Umbilical cord (tissue), 1 donor: ENCODE measurements at regions not wholly inside any gene's neighbourhood (a gene's known extent, or its start where the extent isn't known, plus 50 kb on each side); places are given as distances from the start of the nearest gene placed in this dataset.
A peak's percentile ranks its signal among the peaks of the same experiment; 100 is the strongest.
"Not testable (repeated sequence)": the region's sequence is repeated elsewhere in the genome, so short reads cannot be mapped to it uniquely, and the experiment has no call there.

ENCODE experiments used
- DNase-seq: peaks from one replicate; pipeline ENCODE4 v3.0.0-alpha.2; 2015; ENCODE audit warnings: low spot score

DNA sequence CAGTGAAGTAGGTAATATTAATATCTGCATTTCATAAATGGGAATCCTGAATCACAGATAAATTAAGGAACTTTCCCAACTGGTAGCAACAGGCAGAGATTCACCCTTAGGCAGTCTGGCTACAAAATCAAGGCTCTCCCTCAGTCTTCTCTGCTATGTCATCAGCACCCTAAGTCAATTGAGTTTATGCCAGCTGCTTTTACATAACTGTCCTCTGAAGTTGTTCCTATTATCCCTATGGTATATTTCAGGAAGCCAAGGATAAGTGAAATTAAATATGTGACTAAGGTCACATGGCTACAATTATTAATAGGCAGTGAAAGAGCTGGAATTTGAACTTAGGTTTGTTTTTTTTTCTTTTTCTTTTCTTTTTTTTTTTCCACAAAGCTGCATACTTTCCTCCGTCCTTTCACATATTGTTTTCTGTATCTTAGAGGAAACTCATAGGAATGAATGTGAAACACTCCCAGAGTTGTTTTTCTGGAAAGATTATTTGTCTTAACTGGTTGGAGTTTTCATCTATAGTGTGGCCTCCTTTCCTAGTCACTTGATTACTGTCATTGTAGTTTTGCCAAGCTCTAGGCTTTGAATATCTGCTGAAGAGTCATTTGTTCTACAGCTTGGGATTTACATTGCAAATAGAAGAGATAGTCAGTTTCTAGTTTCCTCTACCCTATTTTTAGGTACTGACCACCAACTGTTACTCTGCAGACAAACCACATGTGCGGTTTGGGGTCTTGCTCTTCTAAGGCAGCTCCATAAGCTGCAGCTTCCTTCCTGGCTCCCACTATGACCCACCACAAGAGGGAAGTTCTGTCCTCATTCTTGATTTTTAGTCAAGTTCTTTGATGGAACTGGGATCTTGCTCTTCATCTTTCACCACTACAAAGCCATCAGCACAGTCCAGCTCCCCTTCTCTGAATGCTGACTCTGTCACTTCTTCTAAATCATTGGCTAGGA lies 338.0 kb upstream of the KIAA1217 start:
- DNase-seq, result no peak

DNA sequence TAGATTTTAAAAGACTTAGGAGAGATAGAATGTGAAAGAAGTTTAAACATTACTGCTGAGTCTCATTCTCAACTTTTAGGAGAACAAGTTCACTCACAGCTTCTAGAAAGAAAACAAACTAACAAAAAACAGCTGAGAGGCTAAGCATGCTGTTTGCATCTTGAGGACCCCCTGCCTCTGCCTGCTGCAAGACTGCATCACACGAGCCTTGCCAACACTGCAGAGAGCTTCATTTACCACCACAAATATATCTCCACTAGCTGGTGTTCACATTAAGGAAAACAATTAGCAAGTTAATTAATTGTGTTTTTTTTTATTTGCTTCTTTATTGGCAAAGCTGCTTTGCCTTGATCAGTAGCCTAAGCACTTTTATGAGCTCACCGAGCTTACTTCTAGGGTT lies 336.6 kb upstream of the KIAA1217 start:
- DNase-seq, result no peak

DNA sequence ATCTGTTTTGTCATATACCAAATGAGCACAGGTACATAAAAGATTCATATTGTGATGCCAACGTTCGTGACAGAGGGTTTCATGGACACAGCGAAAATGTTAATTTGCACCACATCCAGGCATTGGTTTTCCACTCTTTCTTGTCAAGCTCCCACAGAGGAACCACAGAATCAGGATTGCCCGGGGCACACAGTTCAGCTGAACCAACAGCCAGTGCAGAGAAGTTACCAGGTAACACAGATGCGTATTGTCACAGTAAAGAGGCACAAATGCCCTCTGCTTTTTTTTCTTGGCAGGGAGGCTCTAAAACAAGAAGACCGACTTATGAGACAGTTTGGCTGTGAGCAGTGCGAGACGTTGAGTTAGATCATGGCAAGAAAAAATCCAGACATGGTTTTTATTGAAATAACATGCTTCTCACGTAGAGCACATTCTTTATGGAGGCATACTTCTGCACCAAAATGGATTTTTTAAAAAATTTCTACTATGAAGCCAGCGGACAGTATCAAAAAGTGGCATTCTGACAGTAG lies 331.1 kb upstream of the KIAA1217 start:
- DNase-seq, result no peak

DNA sequence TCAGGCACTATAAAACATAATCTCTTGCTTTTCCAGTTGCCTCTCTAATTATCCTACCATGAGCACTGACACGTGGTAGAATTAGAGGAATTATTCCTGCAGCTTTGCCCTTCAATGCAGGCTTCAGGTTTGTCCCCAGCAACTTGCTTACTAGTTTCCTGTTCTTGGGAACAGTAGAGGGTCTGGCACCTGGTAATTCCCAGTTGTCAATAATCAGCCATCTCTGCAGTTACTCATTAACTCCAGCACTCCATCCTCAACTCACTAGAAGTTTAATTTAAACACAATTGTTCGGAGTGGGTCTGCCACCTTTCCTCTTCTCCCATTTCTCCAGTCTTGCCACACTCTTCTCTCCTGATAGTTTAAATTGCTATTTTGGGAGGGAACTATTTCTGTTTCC lies 324.3 kb upstream of the KIAA1217 start:
- DNase-seq, result no peak

DNA sequence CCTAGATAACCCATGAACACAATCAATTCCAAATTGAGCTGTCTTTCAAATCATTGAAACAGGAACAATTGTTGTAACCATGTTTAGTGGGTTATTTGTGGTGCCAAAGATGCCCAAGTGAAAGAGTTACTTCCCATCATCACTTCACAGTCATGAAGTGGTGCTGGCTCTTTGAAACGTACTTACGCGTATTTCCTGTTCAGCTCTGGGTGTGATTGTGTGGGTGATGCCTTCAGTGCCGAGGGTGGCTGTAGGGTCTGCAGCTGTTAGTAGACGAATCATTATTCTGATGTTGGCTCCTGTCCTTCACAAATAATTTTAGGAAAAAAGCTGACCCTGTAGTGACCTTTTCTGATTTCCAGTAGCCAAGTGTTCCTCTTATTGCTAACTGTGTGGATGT lies 323.1 kb upstream of the KIAA1217 start:
- DNase-seq, result no peak

DNA sequence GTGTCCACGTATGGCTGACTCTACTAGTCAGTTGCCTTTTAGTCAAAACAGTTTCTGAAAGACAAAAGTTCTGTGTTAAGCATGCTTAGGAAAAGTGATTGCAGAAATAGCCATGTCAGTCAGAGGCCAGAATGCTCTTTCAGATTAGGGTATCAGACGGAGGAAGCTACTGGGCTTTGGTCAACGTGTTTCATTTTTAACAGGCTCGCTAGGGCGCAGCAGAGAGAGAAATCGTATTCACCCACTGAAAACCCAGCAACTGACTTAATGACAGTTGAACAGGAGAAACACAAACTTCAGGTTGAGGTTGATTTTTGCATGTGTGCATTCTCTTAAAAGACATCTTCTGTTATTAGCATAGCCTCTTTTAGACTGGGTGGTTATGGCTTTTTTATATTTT lies 322.6 kb upstream of the KIAA1217 start:
- peak; percentile 11 for DNase-seq

DNA sequence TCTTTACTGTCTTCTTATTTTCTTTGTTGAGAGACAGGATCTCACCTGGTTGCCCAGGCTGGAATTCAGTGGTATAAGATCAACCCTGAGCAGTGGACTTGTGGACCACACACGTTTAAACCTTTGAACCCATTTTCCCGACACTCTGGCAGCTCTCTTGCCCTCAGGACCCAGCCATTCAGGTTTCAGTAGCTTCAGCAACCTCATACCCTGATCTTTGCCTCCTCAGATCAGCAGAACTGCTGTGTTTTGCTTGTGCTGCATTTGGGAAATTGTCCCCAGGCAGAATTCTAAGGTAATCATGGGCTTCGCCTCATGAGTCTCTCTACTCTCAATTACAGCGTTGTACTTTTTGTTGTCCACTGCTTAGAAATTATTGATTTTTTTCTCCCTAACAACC lies 317.6 kb upstream of the KIAA1217 start:
- no peak for DNase-seq

DNA sequence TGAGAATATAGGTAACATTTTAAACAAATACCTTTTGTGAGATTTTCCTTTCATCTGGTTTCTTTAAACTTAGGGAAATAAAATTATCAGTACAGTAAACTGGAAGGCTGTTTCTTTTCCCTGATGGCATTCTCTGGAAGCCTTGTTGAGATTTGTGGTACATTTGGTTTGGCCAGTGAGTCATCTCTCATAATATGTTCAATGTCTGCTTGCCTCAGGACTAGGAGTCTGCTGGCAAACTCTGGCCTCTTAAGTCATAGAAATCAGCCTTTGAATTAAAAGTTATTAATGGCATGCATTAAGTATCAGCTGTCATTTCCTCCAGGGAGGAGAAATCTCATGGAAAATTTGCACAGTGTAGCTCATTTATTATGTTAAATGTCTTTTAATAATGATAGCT lies 316.6 kb upstream of the KIAA1217 start:
- DNase-seq, result no peak

DNA sequence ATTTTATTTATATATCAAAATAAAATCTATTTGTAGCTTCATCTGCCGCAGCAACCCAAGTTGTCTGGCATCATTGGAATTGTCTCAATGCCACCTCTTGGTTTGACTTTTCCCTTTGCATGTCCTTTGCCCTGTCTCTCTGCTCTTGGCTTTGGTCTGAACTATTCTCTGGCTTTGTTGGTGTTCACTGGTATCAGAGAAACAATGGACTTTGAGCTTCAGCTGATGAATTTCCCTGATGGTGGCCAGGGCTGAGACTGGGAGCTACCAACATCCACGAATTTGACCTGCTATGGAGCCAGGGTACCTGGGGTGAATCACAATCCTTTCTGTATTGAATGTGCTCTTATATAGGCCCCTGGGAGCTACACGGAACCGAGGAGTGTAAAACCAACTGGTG lies 311.7 kb upstream of the KIAA1217 start:
- DNase-seq, result no peak

DNA sequence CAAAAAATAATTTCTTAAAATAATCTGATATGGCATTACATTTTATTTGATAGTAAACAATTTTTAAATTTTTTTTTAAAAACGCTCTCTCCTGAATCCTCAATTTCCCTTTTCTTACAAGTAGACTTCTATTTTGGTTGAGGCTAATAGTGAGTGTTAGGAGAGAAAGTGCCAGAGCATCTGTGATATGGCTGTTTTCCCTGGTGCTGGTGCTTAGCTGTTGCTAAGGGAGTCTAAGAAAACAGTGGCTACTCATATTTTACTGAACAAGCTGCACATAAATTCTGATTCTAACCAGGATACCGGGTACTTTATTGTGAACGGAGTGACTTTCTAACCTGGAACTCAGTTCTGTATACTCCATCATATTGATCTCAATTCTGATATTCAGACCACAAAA lies 311.1 kb upstream of the KIAA1217 start:
- DNase-seq, result no peak

DNA sequence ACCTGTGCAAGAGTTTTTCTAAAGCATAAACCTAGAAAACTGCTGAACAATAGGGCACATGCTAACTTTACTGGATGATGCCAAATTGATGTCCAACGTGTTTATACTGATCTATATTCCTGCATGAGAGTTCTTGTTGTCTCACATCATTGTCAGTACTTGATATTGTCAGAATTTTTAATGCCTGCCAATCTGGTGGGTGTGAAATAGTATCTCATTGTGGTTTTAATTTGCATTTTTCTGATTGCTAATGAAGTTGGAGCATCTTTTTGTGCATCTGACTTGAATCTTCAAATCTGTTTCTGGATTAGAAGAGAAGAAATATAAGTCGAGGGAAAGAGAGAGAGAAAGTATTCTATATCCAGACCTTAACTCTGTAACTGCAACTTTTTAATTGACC lies 309.8 kb upstream of the KIAA1217 start:
- DNase-seq, result no peak

DNA sequence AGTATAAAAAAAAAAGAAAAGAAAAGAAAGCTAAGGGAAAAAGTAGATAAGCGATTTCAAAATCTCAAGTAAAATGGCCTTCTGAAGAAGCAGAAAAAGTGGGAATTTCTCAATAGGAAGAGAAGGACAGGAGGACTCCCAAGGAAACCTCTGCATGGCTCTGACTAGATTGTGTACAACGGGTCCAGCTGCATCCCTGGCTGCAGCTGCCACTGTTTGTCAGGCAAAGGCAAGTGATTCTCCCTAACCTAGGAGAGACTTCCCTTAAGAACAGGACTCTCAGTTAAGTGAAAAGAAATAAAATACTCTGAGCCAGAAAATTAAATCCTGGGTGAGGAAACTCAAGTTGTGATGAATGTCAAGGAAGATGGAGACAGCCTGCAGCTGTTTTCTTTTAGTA lies 298.6 kb upstream of the KIAA1217 start:
- no peak for DNase-seq

DNA sequence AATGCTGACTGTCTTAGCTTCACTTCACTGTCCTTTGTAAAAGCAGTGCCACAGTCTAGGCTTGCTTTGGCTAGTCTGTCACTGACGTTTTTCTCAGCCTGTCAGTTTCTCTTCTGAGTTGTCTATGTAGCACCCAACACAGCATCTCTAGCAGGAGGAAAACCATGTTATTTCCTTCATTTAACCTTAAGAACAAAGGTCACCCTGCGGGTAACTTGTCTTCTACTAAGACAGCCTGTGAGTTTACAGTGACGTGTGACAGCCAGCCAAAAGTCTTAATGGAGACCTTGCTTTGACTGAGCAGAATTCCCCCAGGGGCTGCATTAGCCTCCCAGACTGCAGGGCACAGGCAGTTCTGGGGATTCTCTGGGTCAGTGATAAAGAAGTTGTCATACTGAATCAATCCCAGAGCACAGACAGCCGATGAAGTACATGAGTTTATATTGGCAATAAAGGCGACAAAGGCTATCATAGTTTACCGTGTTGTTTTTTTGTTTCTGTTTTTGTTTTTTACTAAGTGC lies 296.0 kb upstream of the KIAA1217 start:
- DNase-seq, result no peak

DNA sequence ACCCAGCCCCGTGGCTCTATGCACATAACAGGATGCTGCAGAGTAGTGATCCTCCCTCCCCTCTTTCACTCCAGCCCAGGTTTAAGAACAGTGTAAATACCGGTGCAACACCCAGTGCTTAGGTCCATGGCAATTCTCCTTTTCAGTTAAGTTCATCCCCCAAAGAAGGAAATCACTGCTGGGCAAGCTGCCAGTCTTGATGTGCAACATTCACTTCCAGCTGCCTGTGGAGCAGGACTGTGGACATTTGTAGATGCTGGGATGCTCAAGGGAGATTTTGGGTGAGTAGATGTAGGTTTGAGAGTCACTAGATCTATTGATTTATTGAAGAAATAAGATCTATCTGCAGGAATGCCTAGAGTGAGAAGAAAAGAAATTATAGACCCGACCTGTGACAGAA lies 294.3 kb upstream of the KIAA1217 start:
- DNase-seq, result peak; percentile 16

DNA sequence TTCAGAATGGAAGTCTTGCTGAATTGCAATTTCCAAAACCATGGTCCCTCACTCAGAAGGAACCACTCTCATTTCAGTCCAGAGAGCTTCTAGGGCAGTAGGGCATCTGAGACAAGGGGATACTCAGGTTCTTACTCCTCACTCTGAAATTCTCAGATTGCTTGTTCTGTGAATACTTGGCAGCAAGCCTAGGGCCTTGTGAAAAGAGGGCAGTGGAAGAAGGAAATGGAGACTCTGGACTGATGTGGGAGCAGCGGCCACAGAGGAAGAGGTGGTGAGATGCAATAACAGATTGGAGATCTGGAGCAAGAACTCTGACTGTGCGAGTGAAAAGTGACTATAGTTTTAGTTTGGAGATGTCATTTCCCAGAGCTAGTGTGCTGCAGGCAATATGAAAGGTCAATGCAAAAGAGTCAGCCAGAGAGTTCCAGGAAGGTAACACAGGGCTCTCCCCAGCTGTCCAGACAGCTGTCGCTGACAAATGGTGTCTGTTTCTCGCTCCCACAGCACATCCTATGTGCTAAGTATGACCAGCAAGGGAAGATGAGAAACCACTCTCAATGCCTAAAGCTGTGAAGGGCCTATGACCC lies 291.6 kb upstream of the KIAA1217 start:
- DNase-seq, result peak; percentile 7

DNA sequence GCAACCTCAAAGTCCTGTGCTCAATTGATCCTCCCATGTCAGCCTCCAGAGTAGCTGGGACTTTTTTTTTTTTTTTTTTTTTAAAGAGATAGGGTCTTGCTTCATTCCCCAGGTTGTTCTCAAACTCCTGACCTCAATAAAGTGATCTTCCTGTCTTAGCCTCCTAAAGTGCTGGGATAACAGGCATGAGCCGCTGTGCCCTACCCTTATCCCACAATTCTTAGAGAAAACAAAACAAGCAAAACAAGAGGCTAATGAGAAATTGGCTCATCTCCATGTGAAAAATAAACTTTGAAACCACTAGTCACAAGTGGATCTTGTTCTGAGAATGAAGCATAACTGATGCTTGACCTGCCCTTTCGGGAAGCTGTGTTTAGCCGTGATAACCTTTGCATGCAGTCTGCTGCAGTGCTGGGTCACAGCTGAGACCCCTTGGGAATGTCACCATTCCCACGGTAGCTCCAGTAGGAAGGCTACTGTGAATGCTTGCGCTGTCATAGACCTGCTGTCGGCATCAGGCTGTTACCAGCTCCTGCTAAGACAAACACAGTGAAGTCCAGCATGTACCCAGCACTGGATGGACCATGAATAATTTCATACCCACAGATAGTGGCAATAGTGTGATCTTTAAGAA lies 290.7 kb upstream of the KIAA1217 start:
- DNase-seq, result no peak

DNA sequence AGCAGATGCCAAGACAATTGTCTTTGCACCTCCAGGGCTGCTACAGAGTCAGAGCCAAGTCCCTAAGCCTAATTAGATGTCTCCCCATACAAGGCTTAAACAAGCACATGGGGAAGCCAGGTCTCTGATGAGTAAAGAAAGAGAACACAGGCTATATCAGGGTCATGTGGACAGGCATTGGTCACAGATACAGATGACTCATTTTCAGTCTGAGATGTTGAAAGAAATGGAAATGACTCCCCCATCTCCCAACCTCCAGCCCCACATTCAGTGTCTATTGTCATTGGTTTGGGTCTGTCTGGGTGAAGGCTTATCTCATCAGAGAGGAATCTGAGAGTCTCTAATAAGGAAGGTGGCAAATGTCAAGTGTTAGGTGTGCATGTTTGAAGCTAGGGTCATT lies 290.1 kb upstream of the KIAA1217 start:
- no peak for DNase-seq

DNA sequence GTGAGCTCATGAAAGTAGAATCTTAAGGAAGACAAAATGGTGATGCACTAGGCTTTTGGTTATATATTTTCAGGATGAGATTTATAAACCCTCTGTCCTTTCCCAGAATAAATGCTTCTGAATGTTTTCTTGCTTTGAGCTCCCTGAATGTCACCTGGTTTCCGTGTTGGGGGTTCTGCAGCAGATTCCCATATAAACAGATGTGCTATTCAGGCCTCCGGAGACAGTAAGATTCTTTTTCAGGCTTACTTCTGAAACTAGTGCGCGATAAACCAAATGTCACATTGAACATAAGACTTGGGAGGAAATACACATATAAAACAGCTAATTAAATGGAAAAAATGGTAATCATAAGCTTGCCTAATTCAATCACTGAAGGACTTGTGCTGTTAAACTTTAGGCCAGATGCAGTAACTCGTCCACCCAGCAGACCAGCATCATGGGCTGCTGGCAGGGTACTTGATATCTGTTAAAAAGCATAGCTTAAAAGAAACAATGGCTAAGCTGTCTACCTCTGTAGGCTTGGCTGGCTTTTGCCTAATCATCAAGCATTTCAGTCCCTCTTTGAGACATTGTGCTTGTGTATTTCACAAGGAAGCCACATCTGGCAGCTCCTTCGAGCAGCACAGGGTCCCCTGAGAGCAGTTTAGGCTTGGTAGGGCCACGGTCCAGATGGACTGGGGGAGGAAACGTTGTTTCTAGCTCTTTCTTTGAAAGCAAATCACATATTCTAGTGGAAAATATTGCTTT lies 281.2 kb upstream of the KIAA1217 start:
- no peak for DNase-seq

DNA sequence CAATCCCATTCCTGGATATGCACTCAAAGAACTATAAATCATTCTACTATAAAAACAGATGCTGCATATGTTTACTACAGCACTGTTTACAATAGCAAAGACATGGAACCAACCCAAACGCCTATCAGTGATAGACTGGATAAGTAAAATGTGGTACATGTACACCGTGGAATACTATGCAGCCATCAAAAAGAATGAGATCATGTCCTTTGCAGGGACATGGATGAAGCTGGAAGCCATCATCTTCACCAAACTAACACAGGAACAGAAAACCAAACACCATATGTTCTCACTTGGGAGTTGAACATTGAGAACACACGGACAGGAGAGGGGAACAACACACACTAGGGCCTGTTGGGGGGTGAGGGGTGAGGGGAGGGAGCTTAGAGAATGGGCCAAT lies 274.9 kb upstream of the KIAA1217 start:
- DNase-seq, result not testable (repeated sequence)

DNA sequence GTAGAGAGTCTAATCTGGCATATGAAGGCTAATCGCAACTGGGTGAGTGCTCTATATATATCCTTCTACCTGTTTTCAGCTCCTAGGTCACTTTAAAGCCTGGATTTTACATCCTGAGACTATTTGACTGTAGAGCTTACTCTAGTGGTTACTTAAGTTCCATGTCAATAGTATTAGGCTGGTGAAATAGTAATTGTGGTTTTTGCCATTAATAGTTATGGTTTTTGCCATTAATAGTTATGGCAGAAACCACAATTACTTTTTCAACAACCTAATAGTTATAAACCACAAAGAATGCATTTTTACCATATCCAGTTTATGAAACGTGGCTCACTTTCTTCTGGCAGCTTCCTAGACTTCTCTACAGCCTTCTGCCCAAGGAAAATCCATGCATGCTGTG lies 263.1 kb upstream of the KIAA1217 start:
- no peak for DNase-seq

DNA sequence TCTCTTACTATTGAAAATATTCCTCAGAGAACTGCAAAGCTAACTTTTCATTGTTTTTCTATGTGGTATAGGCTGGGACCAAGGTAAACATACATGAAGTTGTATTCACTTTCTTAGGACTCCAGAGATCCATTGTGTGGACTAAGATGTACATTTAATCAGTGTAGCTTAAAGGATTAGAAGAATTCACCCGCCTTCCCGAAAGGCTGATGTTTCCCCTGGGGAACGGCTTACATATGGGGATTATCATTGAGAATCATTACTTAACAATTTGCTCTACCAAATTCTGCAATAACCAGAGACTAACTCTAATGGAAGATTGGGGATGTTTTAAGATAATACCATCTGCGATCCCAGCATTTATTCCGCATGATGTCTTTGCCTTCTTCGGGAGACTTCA lies 257.1 kb upstream of the KIAA1217 start:
- no peak for DNase-seq
